HG03064 (cell line): ENCODE measurements at regions not wholly inside any gene's neighbourhood (a gene's known extent, or its start where the extent isn't known, plus 50 kb on each side); places are given as distances from the start of the nearest gene placed in this dataset.
"Not testable (repeated sequence)": the region's sequence is repeated elsewhere in the genome, so short reads cannot be mapped to it uniquely, and the experiment has no call there.

Experiments
- ATAC-seq: cut with Tn5 transposase; IDR thresholded peaks from one replicate; pipeline ENCODE4 v1.9.1; 2021; ENCODE audit warnings: low read depth; ENCODE audit not compliant: unreplicated experiment

- ATAC-seq, result no peak
Observed at GRCh38 chr4:110424144-110424543, 51.8 kb upstream of the ENPEP start.

- no peak for ATAC-seq
Observed at GRCh38 chr4:110418641-110419040, 57.3 kb upstream of the ENPEP start.

- ATAC-seq, result no peak
Observed at GRCh38 chr4:110417136-110417535, 58.8 kb upstream of the ENPEP start.

GRCh38 chr4:110415478-110415877 lies 60.5 kb upstream of the ENPEP start:
- ATAC-seq, result no peak

GRCh38 chr4:110415041-110415440 lies 60.9 kb upstream of the ENPEP start:
- ATAC-seq, result no peak

GRCh38 chr4:110414561-110414920 lies 61.4 kb upstream of the ENPEP start:
- no peak for ATAC-seq

- not testable (repeated sequence) for ATAC-seq
Observed at GRCh38 chr4:110413807-110414560, 62.0 kb upstream of the ENPEP start.

GRCh38 chr4:110412354-110413065 lies 63.4 kb upstream of the ENPEP start:
- ATAC-seq, result no peak

GRCh38 chr4:110411574-110412011 lies 64.4 kb upstream of the ENPEP start:
- ATAC-seq, result no peak

GRCh38 chr4:110410853-110411573 lies 64.9 kb upstream of the ENPEP start:
- ATAC-seq, result not testable (repeated sequence)

GRCh38 chr4:110400086-110400485 lies 75.9 kb upstream of the ENPEP start:
- no peak for ATAC-seq

- not testable (repeated sequence) for ATAC-seq
Observed at GRCh38 chr4:110399046-110399445, 76.9 kb upstream of the ENPEP start.

GRCh38 chr4:110396963-110397362 lies 79.0 kb upstream of the ENPEP start:
- no peak for ATAC-seq

GRCh38 chr4:110395421-110395820 lies 80.5 kb upstream of the ENPEP start:
- no peak for ATAC-seq

- ATAC-seq, result no peak
Observed at GRCh38 chr4:110394871-110395270, 81.1 kb upstream of the ENPEP start.

GRCh38 chr4:110381784-110382183 lies 94.2 kb upstream of the ENPEP start:
- ATAC-seq, result no peak

- ATAC-seq, result no peak
Observed at GRCh38 chr4:110372485-110372884, 103.5 kb upstream of the ENPEP start.

GRCh38 chr4:110371016-110371770 lies 104.8 kb upstream of the ENPEP start:
- no peak for ATAC-seq

GRCh38 chr4:110368409-110368808 lies 107.5 kb upstream of the ENPEP start:
- no peak for ATAC-seq

GRCh38 chr4:110367156-110367555 lies 108.8 kb upstream of the ENPEP start:
- ATAC-seq, result no peak

GRCh38 chr4:110365761-110366160 lies 110.2 kb upstream of the ENPEP start:
- ATAC-seq, result no peak
